ENCODE measurements at regions not wholly inside any gene's neighbourhood (a gene's known extent, or its start where the extent isn't known, plus 50 kb on each side); places are given as distances from the start of the nearest gene placed in this dataset.

GRCh38 chr4:62156205-62156604, 956.1 kb downstream of the ADGRL3 start:
- DNase-seq = no peak
- TF ChIP-seq POLR2A (IDR thresholded peaks at IDR 0.05; ENCODE audit: low read length) = no peak
- no peak for TF ChIP-seq GATA1 (IDR thresholded peaks at IDR 0.05; ENCODE audit: low read depth, low read length)

- TF ChIP-seq GATA1 (IDR thresholded peaks at IDR 0.05; ENCODE audit: low read depth, low read length) (no peak), POLR2A (IDR thresholded peaks at IDR 0.05; ENCODE audit: low read length) (no peak)
- DNase-seq = no peak
Measured at GRCh38 chr4:62145276-62145675, 945.1 kb downstream of the ADGRL3 start.

- TF ChIP-seq POLR2A (IDR thresholded peaks at IDR 0.05; ENCODE audit: low read length) (no peak), GATA1 (IDR thresholded peaks at IDR 0.05; ENCODE audit: low read depth, low read length) (no peak)
- DNase-seq = no peak
Measured at GRCh38 chr4:62144431-62144830, 944.3 kb downstream of the ADGRL3 start.

- TF ChIP-seq GATA1 (IDR thresholded peaks at IDR 0.05; ENCODE audit: low read depth, low read length) (no peak), POLR2A (IDR thresholded peaks at IDR 0.05; ENCODE audit: low read length) (no peak)
Measured at GRCh38 chr4:62135565-62136156, 935.5 kb downstream of the ADGRL3 start.

GRCh38 chr4:62133977-62134376, 933.9 kb downstream of the ADGRL3 start:
- no peak for DNase-seq
- TF ChIP-seq GATA1 (IDR thresholded peaks at IDR 0.05; ENCODE audit: low read depth, low read length) (no peak), POLR2A (IDR thresholded peaks at IDR 0.05; ENCODE audit: low read length) (no peak)

More at GRCh38 chr4:62135565-62136156, 935.5 kb downstream of the ADGRL3 start:
- no peak for DNase-seq

GRCh38 chr4:62133101-62133897, 933.2 kb downstream of the ADGRL3 start:
- TF ChIP-seq GATA1 (IDR thresholded peaks at IDR 0.05; ENCODE audit: low read depth, low read length) = no peak
- TF ChIP-seq POLR2A (IDR thresholded peaks at IDR 0.05; ENCODE audit: low read length) = no peak
- DNase-seq = no peak

- TF ChIP-seq GATA1 (IDR thresholded peaks at IDR 0.05; ENCODE audit: low read depth, low read length) (no peak), POLR2A (IDR thresholded peaks at IDR 0.05; ENCODE audit: low read length) (no peak)
- DNase-seq = no peak
Measured at GRCh38 chr4:62131049-62131448, 930.9 kb downstream of the ADGRL3 start.

- DNase-seq = no peak
- TF ChIP-seq GATA1 (IDR thresholded peaks at IDR 0.05; ENCODE audit: low read depth, low read length) (no peak), POLR2A (IDR thresholded peaks at IDR 0.05; ENCODE audit: low read length) (no peak)
Measured at GRCh38 chr4:62130637-62131036, 930.5 kb downstream of the ADGRL3 start.

- no peak for DNase-seq
- TF ChIP-seq POLR2A (IDR thresholded peaks at IDR 0.05; ENCODE audit: low read length) = no peak
- no peak for TF ChIP-seq GATA1 (IDR thresholded peaks at IDR 0.05; ENCODE audit: low read depth, low read length)
Measured at GRCh38 chr4:62130230-62130629, 930.1 kb downstream of the ADGRL3 start.

Data from erythroblast (primary cell).